NCI-H146 treated with DMSO at 0.1 percent for 48 hours (cell line): ENCODE measurements at regions not wholly inside any gene's neighbourhood (a gene's known extent, or its start where the extent isn't known, plus 50 kb on each side); places are given as distances from the start of the nearest gene placed in this dataset.
"Not testable (repeated sequence)": the region's sequence is repeated elsewhere in the genome, so short reads cannot be mapped to it uniquely, and the experiment has no call there.

ENCODE experiments used
- DNase-seq: peaks from one replicate; lab custom pipeline; 2025; ENCODE audit not compliant: unreplicated experiment; lab: John Stamatoyannopoulos, UW

DNA sequence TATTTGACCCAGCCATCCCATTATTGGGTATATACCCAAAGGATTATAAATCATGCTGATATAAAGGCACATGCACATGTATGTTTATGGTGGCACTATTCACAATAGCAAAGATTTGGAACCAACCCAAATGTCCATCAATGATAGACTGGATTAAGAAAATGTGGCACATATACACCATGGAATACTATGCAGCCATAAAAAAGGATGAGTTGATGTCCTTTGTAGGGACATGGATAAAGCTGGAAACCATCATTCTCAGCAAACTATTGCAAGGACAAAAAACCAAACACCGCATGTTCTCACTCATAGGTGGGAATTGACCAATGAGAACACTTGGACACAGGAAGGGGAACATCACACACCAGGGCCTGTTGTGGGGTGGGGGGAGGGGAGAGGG is 147.3 kb upstream of the STK26 start:
- not testable (repeated sequence) for DNase-seq

- no peak for DNase-seq
These were observed 141.9 kb upstream of the STK26 start for GRCh38 chrX:131881194-131881593.

DNA sequence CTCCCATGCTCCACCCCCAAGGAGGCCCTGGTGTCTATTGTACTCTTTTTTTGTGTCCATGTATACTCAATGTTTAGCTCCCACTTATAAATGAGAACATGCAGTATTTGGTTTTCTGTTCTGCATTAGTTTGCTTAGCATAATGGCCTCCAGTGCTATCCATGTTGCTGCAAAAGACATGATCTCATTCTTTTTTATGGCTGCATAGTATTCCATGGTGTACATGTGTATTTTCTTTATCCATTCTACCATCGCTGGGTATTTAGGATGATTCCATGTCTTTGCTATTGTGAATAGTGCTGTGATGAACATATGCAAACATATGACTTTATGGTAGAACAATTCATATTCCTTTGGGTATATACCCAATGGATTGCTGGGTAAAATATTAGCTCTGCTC is 138.1 kb upstream of the STK26 start:
- not testable (repeated sequence) for DNase-seq

DNA sequence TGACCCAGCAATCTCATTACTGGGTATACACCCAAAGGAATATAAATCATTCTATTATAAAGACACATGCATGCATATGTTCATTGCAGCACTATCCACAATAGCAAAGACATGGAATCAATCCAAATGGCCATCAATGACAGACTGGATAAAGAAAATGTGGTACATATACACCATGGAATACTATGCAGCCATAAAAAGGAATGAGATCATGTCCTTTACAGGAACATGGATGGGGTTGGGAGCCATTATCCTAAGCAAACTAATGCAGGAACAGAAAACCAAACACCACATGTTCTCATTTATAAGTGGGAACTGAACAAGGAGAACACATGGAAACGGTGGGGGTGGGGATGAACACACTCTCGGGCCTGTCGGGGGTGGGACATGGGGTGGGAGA is 129.2 kb upstream of the STK26 start:
- not testable (repeated sequence) for DNase-seq

DNA sequence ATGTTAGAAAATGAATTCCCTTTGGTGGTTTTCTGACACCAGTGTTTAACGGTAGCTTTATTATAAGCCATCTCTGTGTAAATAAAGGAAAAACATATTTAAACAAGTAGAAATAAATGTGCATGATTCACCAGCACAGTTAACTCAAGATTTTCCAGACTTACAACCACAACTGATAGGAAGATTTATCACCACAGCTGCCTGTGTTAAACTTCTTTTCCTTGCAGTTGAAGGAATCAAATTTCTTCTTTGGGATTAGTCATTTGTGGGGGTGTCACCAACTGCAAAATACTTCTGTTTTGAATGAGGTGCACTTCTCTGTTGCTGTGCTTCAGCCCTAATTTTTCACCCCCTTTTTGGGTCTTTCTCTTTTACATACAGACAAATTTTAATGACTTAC is 128.1 kb upstream of the STK26 start:
- DNase-seq, result no peak

DNA sequence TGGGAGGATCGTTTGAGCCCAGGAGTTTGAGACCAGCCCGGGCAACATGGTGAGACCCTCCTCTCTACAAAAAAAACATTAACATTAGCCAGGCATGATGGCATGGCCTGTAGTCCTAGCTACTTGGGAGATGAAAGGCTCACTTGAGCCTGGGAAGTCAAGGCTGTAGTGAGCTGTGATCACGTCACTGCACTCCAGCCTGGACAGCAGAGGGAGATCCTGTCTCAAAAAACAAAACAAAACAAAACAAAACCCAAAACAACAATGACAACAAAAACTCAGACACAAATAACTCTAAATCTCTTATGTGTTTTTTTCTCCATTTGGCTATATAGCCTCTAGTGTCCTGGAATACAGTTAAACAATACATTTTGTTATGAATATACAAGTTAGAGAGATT is 127.3 kb upstream of the STK26 start:
- no peak for DNase-seq

DNA sequence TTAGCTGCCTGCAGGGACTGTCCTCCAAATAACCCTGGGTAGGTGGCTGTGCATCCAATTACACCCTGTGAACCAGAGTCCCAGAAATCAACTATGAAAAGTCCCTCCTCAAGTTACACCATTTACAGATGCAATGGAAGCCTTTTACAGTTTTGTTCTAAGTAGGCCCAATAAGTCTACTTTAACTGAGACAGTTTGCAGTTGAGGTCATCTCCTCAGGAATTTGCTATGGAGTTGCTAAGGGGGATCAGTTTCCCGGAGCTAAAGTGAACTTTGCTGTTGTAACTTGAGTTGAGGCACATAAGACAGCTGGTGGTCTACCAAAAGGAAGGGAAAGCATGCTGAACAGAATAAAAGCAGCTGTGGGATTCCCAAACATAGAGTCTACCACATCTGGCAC is 121.6 kb upstream of the STK26 start:
- DNase-seq, result no peak

DNA sequence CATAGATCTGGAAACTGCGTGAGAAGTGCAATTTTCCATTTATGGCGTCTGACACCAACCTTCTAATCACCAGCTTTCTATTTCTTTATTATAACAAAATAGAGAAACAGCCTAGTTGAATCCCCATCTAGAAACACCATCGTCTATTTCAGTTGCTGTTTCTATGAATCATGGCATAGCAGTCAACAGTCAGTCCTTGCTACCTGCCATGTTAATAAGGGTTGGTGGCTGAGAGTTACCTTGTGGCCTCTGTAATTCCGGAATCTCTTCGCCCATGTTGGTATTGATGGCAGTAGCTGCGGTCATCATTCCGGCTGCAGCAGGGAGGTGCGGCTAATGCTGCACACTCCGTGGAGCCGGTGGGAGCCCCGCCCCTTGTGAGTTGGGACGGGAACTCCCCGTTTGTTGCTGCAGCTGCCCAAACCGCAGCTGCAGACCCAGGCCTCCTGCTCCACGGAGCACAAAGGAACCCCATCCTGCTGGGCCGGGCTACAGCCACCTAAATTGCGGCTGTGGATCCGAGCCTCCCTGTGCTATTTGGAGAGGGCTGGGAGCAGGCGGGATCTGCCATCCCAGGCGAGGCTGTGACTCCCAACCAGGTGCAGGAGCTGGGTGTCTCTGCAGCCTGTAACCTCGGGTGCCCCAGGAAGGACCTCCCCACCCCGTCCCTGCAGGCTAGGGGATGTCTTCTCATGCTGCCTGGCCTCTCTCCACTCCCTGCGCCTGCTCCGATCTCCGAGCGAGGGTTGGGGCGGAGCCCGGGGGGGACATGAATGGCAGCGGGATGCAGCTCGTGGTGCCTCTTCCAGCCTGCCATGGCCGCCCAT is 115.4 kb upstream of the STK26 start:
- peak; percentile 25 for DNase-seq

- no peak for DNase-seq
These were observed 112.5 kb upstream of the STK26 start for GRCh38 chrX:131910586-131910985.

- DNase-seq, result no peak
These were observed 107.6 kb upstream of the STK26 start for GRCh38 chrX:131915488-131915887.

DNA sequence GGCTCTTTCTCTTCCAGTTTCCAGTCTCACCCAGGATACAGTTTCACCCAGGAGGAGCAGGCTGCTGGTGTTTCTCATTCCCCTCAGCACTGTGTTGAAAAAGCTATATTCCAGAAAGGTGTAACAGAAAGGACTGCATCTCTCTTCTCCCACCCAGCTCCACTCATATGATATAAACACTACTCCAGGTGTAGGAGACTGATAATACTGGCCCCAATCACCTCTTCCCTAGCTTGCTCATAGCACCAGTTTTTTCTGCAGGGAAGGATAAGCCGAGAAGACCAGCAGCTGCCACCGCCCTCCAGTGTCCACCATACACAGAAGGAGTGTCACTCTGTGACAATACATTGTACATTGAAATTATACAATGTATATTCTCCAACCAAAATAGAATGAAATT is 105.5 kb upstream of the STK26 start:
- no peak for DNase-seq

GRCh38 chrX:131918839-131919238 is 104.3 kb upstream of the STK26 start:
- DNase-seq, result no peak

DNA sequence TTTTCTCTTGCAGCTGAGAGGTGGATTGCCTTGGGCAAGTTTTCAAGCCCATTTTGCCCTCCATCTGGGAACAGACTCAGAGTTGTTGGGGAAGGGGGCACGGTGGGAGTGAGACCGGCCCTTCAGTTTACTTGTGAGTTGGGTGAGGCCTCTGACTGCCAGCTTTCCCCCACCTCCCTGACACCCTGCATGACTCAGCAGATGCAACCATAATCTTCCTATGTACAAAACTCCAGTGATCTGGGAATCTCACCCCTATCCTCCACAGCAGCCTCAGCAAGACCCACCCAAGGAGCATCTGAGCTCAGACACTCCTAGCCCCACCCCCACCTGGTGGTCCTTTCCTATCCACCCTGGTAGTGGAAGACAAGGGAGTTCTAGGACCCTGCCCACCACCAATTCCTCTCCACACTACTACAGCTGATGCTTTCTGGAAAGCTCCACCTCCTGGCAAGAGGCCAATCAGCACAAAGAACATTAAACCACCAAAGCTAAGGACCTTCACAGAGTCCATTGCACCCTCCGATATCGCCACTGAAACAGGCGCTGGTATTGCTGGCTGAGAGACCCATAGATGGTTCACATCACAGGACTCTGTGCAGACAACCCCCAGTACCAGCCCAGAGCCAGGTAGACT is 99.4 kb upstream of the STK26 start:
- no peak for DNase-seq

DNA sequence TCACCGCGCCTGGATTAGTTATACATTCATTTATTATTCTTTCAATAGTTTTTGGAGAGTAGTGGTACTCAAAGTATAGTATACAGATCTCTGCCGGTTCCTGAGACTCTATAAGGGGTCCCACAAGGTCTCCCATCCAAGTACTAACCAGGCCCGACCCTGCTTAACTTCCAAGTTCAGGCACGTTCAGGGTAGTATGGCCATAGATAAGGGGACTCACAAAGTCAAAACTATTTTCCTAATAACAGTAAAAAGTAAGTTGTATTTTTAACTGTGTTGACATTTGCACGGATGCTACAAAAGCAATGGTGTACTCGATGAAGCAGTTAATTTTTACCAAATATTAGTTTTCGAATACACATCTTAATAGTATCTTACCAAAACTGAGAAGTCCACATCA is 84.4 kb upstream of the STK26 start:
- no peak for DNase-seq

DNA sequence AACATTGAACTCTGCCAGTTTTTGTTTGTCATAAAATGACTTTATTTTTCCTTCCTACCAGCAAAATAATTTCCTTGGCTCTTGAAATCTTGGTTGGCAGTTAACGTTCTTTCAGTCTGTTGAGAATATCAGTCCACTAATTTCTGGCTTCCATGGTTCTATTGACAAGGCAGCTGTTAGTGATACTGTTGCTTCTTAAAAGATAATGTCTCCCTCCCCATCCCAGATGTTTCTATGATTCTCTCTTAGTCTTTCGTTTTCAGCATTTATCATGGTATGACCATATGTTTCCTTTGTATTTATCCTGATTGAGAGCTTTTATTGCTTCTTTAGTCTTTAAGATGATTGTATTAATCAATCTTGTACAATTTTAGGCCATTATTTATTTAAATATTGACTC is 81.1 kb upstream of the STK26 start:
- DNase-seq, result no peak

DNA sequence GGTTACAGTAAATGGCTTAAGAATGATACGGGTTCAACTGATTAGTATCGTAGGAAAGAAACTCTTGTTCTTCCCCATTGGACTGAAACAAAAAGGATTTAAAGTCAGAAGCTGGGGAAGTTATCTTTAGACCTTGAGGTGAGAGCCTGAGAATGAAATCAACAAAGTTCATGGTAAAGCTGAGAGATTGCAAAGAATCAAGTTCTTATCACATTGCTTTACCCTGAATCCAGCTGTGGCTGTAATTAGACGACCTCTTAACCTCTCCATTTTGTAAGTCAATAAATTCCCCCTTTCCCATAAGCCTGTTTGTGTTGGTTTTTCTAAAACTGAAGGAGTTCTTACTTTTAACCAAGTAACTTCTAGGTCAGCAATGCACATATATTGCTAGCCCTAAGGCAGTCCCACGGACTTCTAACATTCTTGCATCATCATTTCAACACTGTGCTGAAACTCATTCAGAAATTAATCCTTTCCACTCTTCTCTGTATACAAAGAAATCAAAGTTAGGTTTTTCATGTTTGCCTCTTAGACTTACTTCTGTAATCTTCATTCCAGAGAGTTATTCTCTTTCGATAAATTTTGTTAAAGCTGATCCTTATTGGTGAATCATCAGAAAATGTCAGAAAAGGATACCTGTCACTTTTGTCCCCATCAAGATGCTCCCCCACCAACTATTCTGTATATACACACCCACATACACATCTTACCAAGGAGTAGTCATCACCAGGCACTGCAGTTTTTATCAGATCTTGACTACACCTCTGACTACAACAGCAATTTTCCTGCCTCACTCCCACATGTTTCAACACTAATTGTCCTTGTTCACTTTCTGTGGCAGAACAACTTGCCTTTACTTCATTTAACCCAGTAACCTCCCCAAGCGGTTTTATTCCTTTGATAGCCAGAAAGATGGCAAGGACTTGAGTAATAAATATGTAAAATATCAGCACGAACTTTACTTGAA is 77.9 kb upstream of the STK26 start:
- DNase-seq, result no peak

- no peak for DNase-seq
These were observed 71.9 kb upstream of the STK26 start for GRCh38 chrX:131951166-131951565.

GRCh38 chrX:131955099-131955777 is 67.9 kb upstream of the STK26 start:
- DNase-seq, result no peak

DNA sequence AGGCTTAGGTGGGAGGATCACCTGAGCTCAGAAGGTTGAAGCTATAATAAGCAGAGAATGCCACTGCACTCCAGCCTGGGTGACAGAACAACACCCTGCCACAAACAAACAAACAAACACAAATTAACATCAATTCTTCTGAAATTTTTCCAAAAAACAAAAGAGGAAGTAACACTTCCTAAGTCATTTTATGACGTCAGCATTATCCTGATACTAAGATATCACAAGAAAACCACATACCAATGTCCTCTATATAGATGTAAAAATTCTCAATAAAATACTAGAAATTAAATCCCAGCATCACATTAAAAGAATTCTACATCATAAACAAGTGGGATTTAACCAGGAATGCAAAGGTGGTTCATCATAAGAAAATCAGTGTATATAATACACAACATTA is 64.4 kb upstream of the STK26 start:
- DNase-seq, result no peak

GRCh38 chrX:131970347-131970746 is 52.8 kb upstream of the STK26 start:
- no peak for DNase-seq
